Heart right ventricle (tissue), 16 donors: ENCODE measurements at regions not wholly inside any gene's neighbourhood (a gene's known extent, or its start where the extent isn't known, plus 50 kb on each side); places are given as distances from the start of the nearest gene placed in this dataset.

Source experiments
- ATAC-seq, 8 donors: fragments of 200-7000 bp; cut with Tn5 transposase; one replicate each; pipeline ENCODE4 v1.9.1; 2020; ENCODE audit warnings: mild to moderate bottlenecking in 8 of 8, moderate library complexity in 8 of 8, moderate number of reproducible peaks in 1 of 8
- DNase-seq, 2 donors: peaks; one replicate each; pipeline ENCODE4 v3.0.0-alpha.2; 2020
- H3K27ac ChIP-seq, 10 donors: fragments of 200-600 bp; sonication (generic) in 2 of 10; one replicate each; pipeline versions ENCODE4 v1.5.0 to v1.8.0; 2020 to 2022; ENCODE audit warnings: mild to moderate bottlenecking in 3 of 10
- H3K27me3 ChIP-seq, 7 donors: fragments of 200-600 bp; one replicate each; pipeline ENCODE4 v1.8.0; 2021 to 2022; ENCODE audit warnings: mild to moderate bottlenecking in 2 of 7
- H3K36me3 ChIP-seq, 9 donors: fragments of 200-600 bp; sonication (generic) in 1 of 9; one replicate each; pipeline versions ENCODE4 v1.5.0 to v1.8.0; 2020 to 2022; ENCODE audit warnings: mild to moderate bottlenecking in 2 of 9
- H3K4me1 ChIP-seq, 9 donors: fragments of 200-600 bp; sonication (generic) in 1 of 9; one replicate each; pipeline versions ENCODE4 v1.5.0 to v1.8.0; 2020 to 2022; ENCODE audit warnings: mild to moderate bottlenecking in 4 of 9
- H3K4me3 ChIP-seq, 10 donors: fragments of 200-600 bp; sonication (generic) in 2 of 10; one replicate each; pipeline versions ENCODE4 v1.5.0 to v1.8.0; 2020 to 2022; ENCODE audit warnings: mild to moderate bottlenecking in 7 of 10, moderate library complexity in 2 of 10
- H3K9me3 ChIP-seq, 11 donors: fragments of 200-600 bp in 10 of 11; sonication (generic) in 2 of 11; one replicate each; pipeline versions ENCODE4 v1.5.0 to v1.8.0; 2013 to 2022; ENCODE audit warnings: mild to moderate bottlenecking in 2 of 11, control low read depth in 1 of 11, moderate library complexity in 1 of 11
- CTCF ChIP-seq, 9 donors: fragments of 200-600 bp; sonication (generic) in 2 of 9; IDR thresholded peaks; one replicate each; pipeline versions ENCODE4 v1.5.0 to v1.8.0; 2021 to 2022; ENCODE audit warnings: antibody characterized with exemption in 9 of 9, mild to moderate bottlenecking in 5 of 9, moderate library complexity in 1 of 9
- WGBS, 2 donors: extraction: QIAGEN DNeasy Blood & Tissue Kit; methylation state at CpG; one replicate each; pipeline ENCODE4 v1.1.7; 2013; ENCODE audit warnings: inconsistent platforms in 1 of 2; 5-methylcytosine and 5-hydroxymethylcytosine counted together
- intact Hi-C, 10 donors: fragments of 100-400 bp; cut with DNase I; formaldehyde crosslinking; loops; one replicate each; pipeline versions ENCODE4 v1.11.1 to v1.14.2; 2022
- donor health status: Arrhythmogenic right ventricular cardiomyopathy.
- donor health status: ischemic (EF 13 %, LVEDD 7.1; RV severe dilation, severe dysfunction).
- donor health status: healthy with polysubstance abuse.
- donor health status: DM: no; HTN: yes; CAD: no.
- donor health status: DM: no; HTN: no; CAD: no.
- donor health status: ischemic (EF 25% LVEDD 6.9; RV normal size, moderate dysfunction).
- donor health status: ischemic (EF 25% LVEDD 5.7; RV mildly dilated, moderate dysfunction).
- donor health status: healthy.
- donor health status: DM: yes; HTN: yes; CAD: no.
- donor health status: Ischemic cardiomyopathy.
- donor health status: ischemic (EF 35%, LVEDD 5.7; RV mildly dilated, moderate dysfunction).
- donor health status: nonischemic (EF 11% LVEDD 7.7; RV severe dilation, severe dysfunction).
- donor health status: DM: yes; HTN: yes; CAD: no.
- donor health status: PGD.
- donor health status: ischemic (EF 29% LVEDD 5.4; RV normal size, mild dysfunction).
- donor health status: nonischemic (EF 23%, LVEDD 6.1; RV moderate dilation, normal function).

GRCh38 chr1:57850176-57850940 is 426.5 kb upstream of the DAB1 start:
- DNase-seq (no peak), ATAC-seq (no peak)
- H3K27ac ChIP-seq, result no peak overlapping the region
- H3K36me3 ChIP-seq, result no peaks in the 10 kb centered on the region
- H3K4me1 ChIP-seq, result no peaks in the 10 kb centered on the region
- H3K27me3 ChIP-seq, result peaks cover 0 to 5% (median 0%) of the 10 kb centered on the region in 7 donors
- no peak overlapping the region for H3K4me3 ChIP-seq
- no peak for TF ChIP-seq CTCF (IDR thresholded peaks at IDR 0.05)
- intact Hi-C loops, result no loop called here
- no peaks in the 10 kb centered on the region for H3K9me3 ChIP-seq
- WGBS, 2 donors, result 80 to 84% methylated on average over 8 of the region's 8 CpGs

GRCh38 chr1:57848406-57848805 is 424.5 kb upstream of the DAB1 start:
- intact Hi-C loops, result no loop called here

GRCh38 chr1:57845041-57845440 is 421.2 kb upstream of the DAB1 start:
- WGBS, 2 donors, result 50 to 55% methylated on average over 1 of the region's 1 CpG
- Histone ChIP-seq H3K27me3 (no peaks in the 10 kb centered on the region), H3K4me1 (no peaks in the 10 kb centered on the region), H3K9me3 (peaks cover 0 to 16% (median 3%) of the 10 kb centered on the region in 11 donors), H3K4me3 (no peak overlapping the region), H3K36me3 (no peaks in the 10 kb centered on the region), H3K27ac (no peak overlapping the region)
- ATAC-seq (no peak), DNase-seq (no peak)
- intact Hi-C loops, result no loop called here
- TF ChIP-seq CTCF (IDR thresholded peaks at IDR 0.05), result no peak

More at GRCh38 chr1:57848406-57848805, 424.5 kb upstream of the DAB1 start:
- ATAC-seq, result no peak
- Histone ChIP-seq H3K27ac (no peak overlapping the region), H3K4me1 (no peaks in the 10 kb centered on the region), H3K36me3 (no peaks in the 10 kb centered on the region), H3K27me3 (peaks cover 0 to 5% (median 0%) of the 10 kb centered on the region in 7 donors), H3K9me3 (no peaks in the 10 kb centered on the region), H3K4me3 (no peak overlapping the region)
- TF ChIP-seq CTCF (IDR thresholded peaks at IDR 0.05), result no peak
- no peak for DNase-seq

GRCh38 chr1:57844382-57844980 is 420.6 kb upstream of the DAB1 start:
- ATAC-seq, result no peak
- Histone ChIP-seq H3K27ac (no peak overlapping the region), H3K9me3 (peaks cover 0 to 16% (median 3%) of the 10 kb centered on the region in 11 donors), H3K27me3 (no peaks in the 10 kb centered on the region), H3K36me3 (no peaks in the 10 kb centered on the region), H3K4me3 (no peak overlapping the region), H3K4me1 (no peaks in the 10 kb centered on the region)
- DNase-seq, result no peak
- intact Hi-C loops, result no loop called here
- TF ChIP-seq CTCF (IDR thresholded peaks at IDR 0.05), result no peak
- 79 to 82% methylated on average over 3 of the region's 3 CpGs for WGBS, 2 donors
